HG02885 (cell line): ENCODE measurements at regions not wholly inside any gene's neighbourhood (a gene's known extent, or its start where the extent isn't known, plus 50 kb on each side); places are given as distances from the start of the nearest gene placed in this dataset.
"Not testable (repeated sequence)": the region's sequence is repeated elsewhere in the genome, so short reads cannot be mapped to it uniquely, and the experiment has no call there.

Source experiments
- ATAC-seq: cut with Tn5 transposase; IDR thresholded peaks from one replicate; pipeline ENCODE4 v1.9.1; 2021; ENCODE audit warnings: mild to moderate bottlenecking; ENCODE audit not compliant: unreplicated experiment, poor library complexity

GRCh38 chr10:109237050-109237449 is 686.3 kb downstream of the XPNPEP1 start:
- no peak for ATAC-seq

GRCh38 chr10:109223533-109223932 is 699.8 kb downstream of the XPNPEP1 start:
- ATAC-seq, result not testable (repeated sequence)

- no peak for ATAC-seq
These were observed 703.2 kb downstream of the XPNPEP1 start for GRCh38 chr10:109219935-109220605.

GRCh38 chr10:109218207-109218606 is 705.1 kb downstream of the XPNPEP1 start:
- ATAC-seq, result no peak

- ATAC-seq, result no peak
These were observed 707.8 kb downstream of the XPNPEP1 start for GRCh38 chr10:109215291-109216075.

- not testable (repeated sequence) for ATAC-seq
These were observed 708.4 kb downstream of the XPNPEP1 start for GRCh38 chr10:109214891-109215290.

- no peak for ATAC-seq
These were observed 716.0 kb downstream of the XPNPEP1 start for GRCh38 chr10:109207361-109207760.

GRCh38 chr10:109205929-109206585 is 717.3 kb downstream of the XPNPEP1 start:
- ATAC-seq, result no peak

GRCh38 chr10:109203646-109204353 is 719.5 kb downstream of the XPNPEP1 start:
- ATAC-seq, result no peak

- ATAC-seq, result no peak
These were observed 721.2 kb downstream of the XPNPEP1 start for GRCh38 chr10:109202111-109202510.

- no peak for ATAC-seq
These were observed 722.7 kb downstream of the XPNPEP1 start for GRCh38 chr10:109200646-109201045.

GRCh38 chr10:109191823-109192222 is 731.5 kb downstream of the XPNPEP1 start:
- ATAC-seq, result no peak

- no peak for ATAC-seq
These were observed 732.0 kb downstream of the XPNPEP1 start for GRCh38 chr10:109191341-109191740.

GRCh38 chr10:109187677-109188076 is 735.6 kb downstream of the XPNPEP1 start:
- ATAC-seq, result no peak

GRCh38 chr10:109183366-109183765 is 739.9 kb downstream of the XPNPEP1 start:
- ATAC-seq, result no peak

GRCh38 chr10:109178591-109178990 is 744.7 kb downstream of the XPNPEP1 start:
- no peak for ATAC-seq

- no peak for ATAC-seq
These were observed 748.8 kb downstream of the XPNPEP1 start for GRCh38 chr10:109174526-109174925.

GRCh38 chr10:109173937-109174336 is 749.4 kb downstream of the XPNPEP1 start:
- no peak for ATAC-seq

- ATAC-seq, result no peak
These were observed 750.2 kb downstream of the XPNPEP1 start for GRCh38 chr10:109173121-109173520.

- no peak for ATAC-seq
These were observed 756.4 kb downstream of the XPNPEP1 start for GRCh38 chr10:109166935-109167334.

GRCh38 chr10:109159351-109159750 is 764.0 kb downstream of the XPNPEP1 start:
- ATAC-seq, result no peak
